Activated naive CD8-positive, alpha-beta T cell treated with anti-CD3 and anti-CD28 coated beads, Interleukin-2, amount 50 U/mL, for 16 hours (primary cell): ENCODE measurements at regions not wholly inside any gene's neighbourhood (a gene's known extent, or its start where the extent isn't known, plus 50 kb on each side); places are given as distances from the start of the nearest gene placed in this dataset.

Experiments
- DNase-seq: peaks from one replicate; pipeline ENCODE4 v3.0.0-alpha.2; 2020; ENCODE audit warnings: low read depth, low spot score

- DNase-seq = no peak
These were observed 151.0 kb downstream of the FAM43A start for GRCh38 chr3:194836661-194837060.

- DNase-seq = no peak
These were observed 151.9 kb downstream of the FAM43A start for GRCh38 chr3:194837457-194838127.

GRCh38 chr3:194838236-194838635, 152.6 kb downstream of the FAM43A start:
- no peak for DNase-seq

GRCh38 chr3:194840661-194841514, 155.2 kb downstream of the FAM43A start:
- DNase-seq = no peak

- no peak for DNase-seq
These were observed 155.8 kb downstream of the FAM43A start for GRCh38 chr3:194841515-194841841.

- DNase-seq = no peak
These were observed 157.9 kb downstream of the FAM43A start for GRCh38 chr3:194843556-194843955.

- DNase-seq = no peak
These were observed 158.4 kb downstream of the FAM43A start for GRCh38 chr3:194844046-194844445.

GRCh38 chr3:194849166-194849875, 163.6 kb downstream of the FAM43A start:
- DNase-seq = no peak

GRCh38 chr3:194851254-194851653, 165.6 kb downstream of the FAM43A start:
- no peak for DNase-seq

- DNase-seq = no peak
These were observed 166.3 kb downstream of the FAM43A start for GRCh38 chr3:194851941-194852340.

GRCh38 chr3:194852345-194852744, 166.7 kb downstream of the FAM43A start:
- DNase-seq = no peak

- no peak for DNase-seq
These were observed 167.3 kb downstream of the FAM43A start for GRCh38 chr3:194852831-194853508.

- DNase-seq = no peak
These were observed 168.5 kb downstream of the FAM43A start for GRCh38 chr3:194854206-194854605.

GRCh38 chr3:194854659-194855390, 169.1 kb downstream of the FAM43A start:
- DNase-seq = no peak

- DNase-seq = no peak
These were observed 170.6 kb downstream of the FAM43A start for GRCh38 chr3:194856296-194856695.

- no peak for DNase-seq
These were observed 171.9 kb downstream of the FAM43A start for GRCh38 chr3:194857469-194858113.

GRCh38 chr3:194858382-194858781, 172.7 kb downstream of the FAM43A start:
- no peak for DNase-seq

GRCh38 chr3:194860725-194861124, 175.0 kb downstream of the FAM43A start:
- DNase-seq = no peak

- DNase-seq = no peak
These were observed 175.7 kb downstream of the FAM43A start for GRCh38 chr3:194861375-194861774.

- DNase-seq = no peak
These were observed 179.4 kb downstream of the FAM43A start for GRCh38 chr3:194865061-194865460.

GRCh38 chr3:194865615-194866014, 179.9 kb downstream of the FAM43A start:
- no peak for DNase-seq
